ENCODE measurements at regions not wholly inside any gene's neighbourhood (a gene's known extent, or its start where the extent isn't known, plus 50 kb on each side); places are given as distances from the start of the nearest gene placed in this dataset.

- Histone ChIP-seq H3K9me3 (ENCODE audit: low read length) (no peaks in the 10 kb centered on the region), H3K4me1 (ENCODE audit: insufficient read depth, low read length) (peaks cover 36% of the 10 kb centered on the region), H2AFZ (ENCODE audit: low read length) (no peak overlapping the region), H3K27ac (ENCODE audit: extremely low read length, insufficient read depth, low read length) (no peak overlapping the region), H3K9ac (ENCODE audit: insufficient read depth, low read depth, low read length) (no peak overlapping the region), H3K4me2 (ENCODE audit: low read depth, low read length) (no peak overlapping the region), H3K79me2 (ENCODE audit: insufficient read depth, low read length) (peaks cover 4% of the 10 kb centered on the region), H3K27me3 (ENCODE audit: control insufficient read depth in 1 of 2, insufficient read depth in 2 of 2, low read length in 2 of 2) (no peaks in the 10 kb centered on the region), H3K4me3 (replicated peaks in 1 of 3; ENCODE audit: insufficient read depth in 1 of 3, low read depth in 2 of 3, low read length in 3 of 3) (no peak overlapping the region), H3K36me3 (replicated peaks in 1 of 2; ENCODE audit: control insufficient read depth in 1 of 2, insufficient read depth in 2 of 2, low read length in 2 of 2) (no peaks in the 10 kb centered on the region), H4K20me1 (ENCODE audit: insufficient read depth, low read length) (no peaks in the 10 kb centered on the region)
- TF ChIP-seq ZIK1 (CRISPR knock-in tag; IDR thresholded peaks at IDR 0.05; ENCODE audit: borderline replicate concordance, low read depth) = no peak
- no peak for TF ChIP-seq KDM1A (CRISPR knock-in tag; IDR thresholded peaks at IDR 0.05)
- TF ChIP-seq ZNF224 (CRISPR knock-in tag; IDR thresholded peaks at IDR 0.05) = no peak
- no peak for TF ChIP-seq KLF15 (CRISPR knock-in tag; IDR thresholded peaks at IDR 0.05; ENCODE audit: borderline replicate concordance)
- TF ChIP-seq FIP1L1 (IDR thresholded peaks at IDR 0.05; ENCODE audit: borderline replicate concordance, insufficient read depth, low read depth, low read length) = no peak
- no peak for TF ChIP-seq IKZF4 (CRISPR knock-in tag; IDR thresholded peaks at IDR 0.05; ENCODE audit: borderline replicate concordance, low read depth, not compliant biosample characterization)
- no peak for TF ChIP-seq PPARG (CRISPR knock-in tag; conservative IDR thresholded peaks at IDR 0.05)
- TF ChIP-seq SMC3 (IDR thresholded peaks at IDR 0.05; ENCODE audit: low read length) = no peak
- no peak for TF ChIP-seq SALL1 (CRISPR knock-in tag; IDR thresholded peaks at IDR 0.05)
- no peak for TF ChIP-seq CBFB (CRISPR knock-in tag; IDR thresholded peaks at IDR 0.05)
- TF ChIP-seq EZH2 (conservative IDR thresholded peaks at IDR 0.05; ENCODE audit: low read depth, low read length) = no peak
- no peak for TF ChIP-seq KLF9 (CRISPR knock-in tag; IDR thresholded peaks at IDR 0.05; ENCODE audit: low read depth)
- no peak for TF ChIP-seq ZNF503 (CRISPR knock-in tag; IDR thresholded peaks at IDR 0.05)
- no peak for TF ChIP-seq IRF9 (CRISPR knock-in tag; IDR thresholded peaks at IDR 0.05; ENCODE audit: borderline replicate concordance)
- no peak for TF ChIP-seq PAWR (CRISPR knock-in tag; IDR thresholded peaks at IDR 0.05; ENCODE audit: borderline replicate concordance)
- no peak for TF ChIP-seq ZNF891 (CRISPR knock-in tag; IDR thresholded peaks at IDR 0.05)
- no peak for TF ChIP-seq RXRB (CRISPR knock-in tag; IDR thresholded peaks at IDR 0.05; ENCODE audit: borderline replicate concordance)
- ATAC-seq (no peak), FAIRE-seq (no peak), DNase-seq (ENCODE audit: low spot score) (no peak)
- 100% methylated on average over 1 of the region's 1 CpG for WGBS (ENCODE audit: low lambda C conversion rate)
- in situ Hi-C loops (cut with HindIII; ENCODE audit: extremely low pct_ligation_motif_present, low pct_unique_long_range_greater_than_20kb) (no loop called here), intact Hi-C loops (cut with micrococcal nuclease; ENCODE audit: unreplicated experiment) (no loop called here)
- BruUV-seq (replicated peaks) = no TSS peak
- POLR2A ChIA-PET = no interaction called here
- CTCF ChIA-PET (ENCODE audit: low intra/inter-chr PET ratio, low total read pairs) = no interaction called here
These were observed 741.4 kb upstream of the LRRTM4 start for GRCh38 chr2:78263571-78263970.

Measured in HepG2 (cell line).